ENCODE measurements at regions not wholly inside any gene's neighbourhood (a gene's known extent, or its start where the extent isn't known, plus 50 kb on each side); places are given as distances from the start of the nearest gene placed in this dataset.

DNA sequence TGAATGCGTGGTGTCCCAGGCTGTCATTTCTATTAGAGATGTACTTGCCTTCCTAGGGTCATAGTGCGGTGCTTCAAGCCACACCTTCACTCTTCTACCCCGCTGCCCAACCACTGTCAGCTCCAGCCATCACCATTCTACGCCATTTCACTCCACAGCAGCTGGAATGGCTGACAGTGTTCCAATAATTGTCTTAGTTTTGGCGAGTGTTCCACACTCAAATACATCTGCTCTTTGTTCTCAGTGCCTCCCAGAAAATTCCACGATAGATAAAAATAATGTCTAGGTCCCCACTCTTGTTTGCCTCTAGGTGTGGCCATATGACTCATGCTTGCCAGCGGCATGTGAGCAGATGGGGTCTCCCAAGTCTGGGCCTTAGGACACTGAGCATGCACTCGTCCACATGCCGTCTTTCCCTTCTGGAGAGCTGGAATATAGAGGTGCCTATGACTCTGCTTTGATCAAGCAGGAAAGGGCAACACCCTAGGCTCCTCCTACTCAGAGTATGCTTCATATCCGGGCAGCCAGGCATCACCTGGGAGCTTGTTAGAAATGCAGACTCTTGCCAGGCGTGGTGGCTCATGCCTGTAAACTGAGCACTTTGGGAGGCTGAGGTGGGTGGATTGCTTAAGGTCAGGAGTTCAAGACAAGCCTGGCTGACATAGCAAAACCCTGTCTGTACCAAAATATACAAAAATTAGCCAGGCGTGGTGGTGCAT, 163.0 kb downstream of the BRMS1L start:
- Histone ChIP-seq H3K36me3 (ENCODE audit: control insufficient read depth in 4 of 4, insufficient read depth in 3 of 4, low read depth in 1 of 4, low read length in 3 of 4) (no peaks in the 10 kb centered on the region), H3K27ac (ENCODE audit: low read depth in 1 of 2, low read length in 2 of 2) (no peak overlapping the region), H3K4me3 (ENCODE audit: low read depth in 1 of 3, low read length in 3 of 3) (no peak overlapping the region), H3K9me3 (ENCODE audit: control insufficient read depth in 4 of 4, low read length in 3 of 4) (no peaks in the 10 kb centered on the region), H3K9ac (ENCODE audit: low read depth in 1 of 2, low read length in 2 of 2) (no peak overlapping the region), H3K27me3 (ENCODE audit: control insufficient read depth in 4 of 4, insufficient read depth in 4 of 4, low read length in 3 of 4) (peaks cover 0 to 2% (median 0%) of the 10 kb centered on the region in 4 donors), H3K4me1 (ENCODE audit: control insufficient read depth in 4 of 4, insufficient read depth in 4 of 4, low read length in 3 of 4) (no peaks in the 10 kb centered on the region)
- 89% methylated on average over 12 of the region's 12 CpGs for WGBS
- DNase-seq (ENCODE audit: low spot score) = no peak
- TF ChIP-seq MAX (IDR thresholded peaks at IDR 0.05) (no peak), RXRA (IDR thresholded peaks at IDR 0.05) (no peak), YY1 (IDR thresholded peaks at IDR 0.05) (no peak), HNF4A (conservative IDR thresholded peaks at IDR 0.05) (no peak), TAF1 (conservative IDR thresholded peaks at IDR 0.05) (no peak), FOXA2 (IDR thresholded peaks at IDR 0.05) (no peak), EGR1 (IDR thresholded peaks at IDR 0.05; ENCODE audit: low read depth in 2 of 2) (no peak), JUND (IDR thresholded peaks at IDR 0.05) (no peak), FOXA1 (IDR thresholded peaks at IDR 0.05) (no peak), REST (IDR thresholded peaks at IDR 0.05) (no peak), HNF4G (IDR thresholded peaks at IDR 0.05) (no peak), RAD21 (IDR thresholded peaks at IDR 0.05) (no peak), NR2F2 (IDR thresholded peaks at IDR 0.05) (no peak), GABPA (IDR thresholded peaks at IDR 0.05 in 1 of 2, conservative IDR thresholded peaks at IDR 0.05 in 1 of 2) (no peak), SP1 (IDR thresholded peaks at IDR 0.05) (no peak)
- TF ChIP-seq, protein P1, sequence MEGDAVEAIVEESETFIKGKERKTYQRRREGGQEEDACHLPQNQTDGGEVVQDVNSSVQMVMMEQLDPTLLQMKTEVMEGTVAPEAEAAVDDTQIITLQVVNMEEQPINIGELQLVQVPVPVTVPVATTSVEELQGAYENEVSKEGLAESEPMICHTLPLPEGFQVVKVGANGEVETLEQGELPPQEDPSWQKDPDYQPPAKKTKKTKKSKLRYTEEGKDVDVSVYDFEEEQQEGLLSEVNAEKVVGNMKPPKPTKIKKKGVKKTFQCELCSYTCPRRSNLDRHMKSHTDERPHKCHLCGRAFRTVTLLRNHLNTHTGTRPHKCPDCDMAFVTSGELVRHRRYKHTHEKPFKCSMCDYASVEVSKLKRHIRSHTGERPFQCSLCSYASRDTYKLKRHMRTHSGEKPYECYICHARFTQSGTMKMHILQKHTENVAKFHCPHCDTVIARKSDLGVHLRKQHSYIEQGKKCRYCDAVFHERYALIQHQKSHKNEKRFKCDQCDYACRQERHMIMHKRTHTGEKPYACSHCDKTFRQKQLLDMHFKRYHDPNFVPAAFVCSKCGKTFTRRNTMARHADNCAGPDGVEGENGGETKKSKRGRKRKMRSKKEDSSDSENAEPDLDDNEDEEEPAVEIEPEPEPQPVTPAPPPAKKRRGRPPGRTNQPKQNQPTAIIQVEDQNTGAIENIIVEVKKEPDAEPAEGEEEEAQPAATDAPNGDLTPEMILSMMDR (IDR thresholded peaks at IDR 0.05; ENCODE audit: low read depth, low read length, missing input control) = no peak
- TF ChIP-seq, protein P2, sequence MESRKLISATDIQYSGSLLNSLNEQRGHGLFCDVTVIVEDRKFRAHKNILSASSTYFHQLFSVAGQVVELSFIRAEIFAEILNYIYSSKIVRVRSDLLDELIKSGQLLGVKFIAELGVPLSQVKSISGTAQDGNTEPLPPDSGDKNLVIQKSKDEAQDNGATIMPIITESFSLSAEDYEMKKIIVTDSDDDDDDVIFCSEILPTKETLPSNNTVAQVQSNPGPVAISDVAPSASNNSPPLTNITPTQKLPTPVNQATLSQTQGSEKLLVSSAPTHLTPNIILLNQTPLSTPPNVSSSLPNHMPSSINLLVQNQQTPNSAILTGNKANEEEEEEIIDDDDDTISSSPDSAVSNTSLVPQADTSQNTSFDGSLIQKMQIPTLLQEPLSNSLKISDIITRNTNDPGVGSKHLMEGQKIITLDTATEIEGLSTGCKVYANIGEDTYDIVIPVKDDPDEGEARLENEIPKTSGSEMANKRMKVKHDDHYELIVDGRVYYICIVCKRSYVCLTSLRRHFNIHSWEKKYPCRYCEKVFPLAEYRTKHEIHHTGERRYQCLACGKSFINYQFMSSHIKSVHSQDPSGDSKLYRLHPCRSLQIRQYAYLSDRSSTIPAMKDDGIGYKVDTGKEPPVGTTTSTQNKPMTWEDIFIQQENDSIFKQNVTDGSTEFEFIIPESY (IDR thresholded peaks at IDR 0.05) = no peak
- TF ChIP-seq, protein P3, sequence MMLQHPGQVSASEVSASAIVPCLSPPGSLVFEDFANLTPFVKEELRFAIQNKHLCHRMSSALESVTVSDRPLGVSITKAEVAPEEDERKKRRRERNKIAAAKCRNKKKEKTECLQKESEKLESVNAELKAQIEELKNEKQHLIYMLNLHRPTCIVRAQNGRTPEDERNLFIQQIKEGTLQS (IDR thresholded peaks at IDR 0.05) = no peak
